Endodermal cell (in vitro differentiated cells): ENCODE measurements at regions not wholly inside any gene's neighbourhood (a gene's known extent, or its start where the extent isn't known, plus 50 kb on each side); places are given as distances from the start of the nearest gene placed in this dataset.

Experiments
- DNase-seq: peaks from one replicate; pipeline ENCODE4 v3.0.0-alpha.2; 2017
- H3K27ac ChIP-seq: 2 replicates; pipeline ENCODE4 v1.5.1; 2013; ENCODE audit warnings: mild to moderate bottlenecking, low read depth, low read length, moderate library complexity
- H3K27me3 ChIP-seq: 2 replicates; pipeline ENCODE4 v1.6.1; 2013; ENCODE audit warnings: mild to moderate bottlenecking, low read length, moderate library complexity; ENCODE audit not compliant: insufficient read depth, control insufficient read depth, poor library complexity, severe bottlenecking
- H3K36me3 ChIP-seq: 2 replicates; pipeline ENCODE4 v1.7.0; 2013; ENCODE audit warnings: mild to moderate bottlenecking, low read length, moderate library complexity; ENCODE audit not compliant: control insufficient read depth, insufficient read depth
- H3K4me1 ChIP-seq: one replicate; pipeline ENCODE4 v1.7.0; 2013; ENCODE audit warnings: low read length; ENCODE audit not compliant: control insufficient read depth, insufficient read depth
- H3K4me3 ChIP-seq: 2 replicates; pipeline ENCODE4 v1.5.1; 2013; ENCODE audit warnings: mild to moderate bottlenecking, low read length, moderate library complexity
- H3K9ac ChIP-seq: 2 replicates; pipeline ENCODE4 v1.6.1; 2013; ENCODE audit warnings: mild to moderate bottlenecking, low read length, moderate library complexity; ENCODE audit not compliant: poor library complexity, severe bottlenecking; ENCODE audit errors: extremely low read depth
- H3K9me3 ChIP-seq: 2 replicates; pipeline ENCODE4 v1.6.1; 2013; ENCODE audit warnings: mild to moderate bottlenecking, low read length, moderate library complexity; ENCODE audit not compliant: control insufficient read depth
- H3K27ac Mint-ChIP-seq: 2 replicates; pipeline ENCODE4 v1.8.0; 2020; ENCODE audit warnings: mixed read lengths
- H3K27me3 Mint-ChIP-seq: 2 replicates; pipeline ENCODE4 v1.8.0; 2021; ENCODE audit warnings: mild to moderate bottlenecking, mixed read lengths; ENCODE audit not compliant: insufficient read depth
- H3K36me3 Mint-ChIP-seq: 2 replicates; pipeline ENCODE4 v1.8.0; 2020; ENCODE audit warnings: low read depth, mixed read lengths
- H3K4me1 Mint-ChIP-seq: 2 replicates; pipeline ENCODE4 v1.8.0; 2020; ENCODE audit warnings: mixed read lengths
- H3K4me3 Mint-ChIP-seq: 2 replicates; pipeline ENCODE4 v1.8.0; 2020; ENCODE audit warnings: mild to moderate bottlenecking, moderate library complexity, mixed read lengths
- H3K9me3 Mint-ChIP-seq: 2 replicates; pipeline ENCODE4 v1.8.0; 2020; ENCODE audit warnings: mild to moderate bottlenecking, mixed read lengths
- CTCF ChIP-seq: fragments of 200-600 bp; sonication (generic); conservative IDR thresholded peaks from 2 replicates; pipeline ENCODE4 v1.5.0; 2021; ENCODE audit warnings: antibody characterized with exemption, mild to moderate bottlenecking
- WGBS, 2 experiments: methylation state at CpG; one replicate each; pipeline versions ENCODE4 v1.1.5 to v1.1.7; 2013; ENCODE audit warnings: missing lambda C conversion rate in 2 of 2, mixed read lengths in 1 of 2; ENCODE audit not compliant: insufficient coverage in 1 of 2, insufficient read length in 1 of 2; 5-methylcytosine and 5-hydroxymethylcytosine counted together

GRCh38 chr4:123249821-123250220 is 146.8 kb upstream of the SPRY1 start:
- Histone ChIP-seq H3K27ac (no peak overlapping the region), H3K36me3 (no peaks in the 10 kb centered on the region), H3K27me3 (no peaks in the 10 kb centered on the region), H3K4me1 (no peaks in the 10 kb centered on the region), H3K9ac (no peak overlapping the region), H3K4me3 (no peak overlapping the region), H3K9me3 (no peaks in the 10 kb centered on the region)
- no peak overlapping the region for H3K4me3 Mint-ChIP-seq
- WGBS, 2 experiments, result 80% methylated on average over 1 of the region's 1 CpG; no CpG with 5 or more reads in 1 of the 2 experiments
- no peaks in the 10 kb centered on the region for H3K36me3 Mint-ChIP-seq
- DNase-seq, result no peak
- no peak for TF ChIP-seq CTCF
- peaks cover 19% of the 10 kb centered on the region for H3K4me1 Mint-ChIP-seq
- H3K27ac Mint-ChIP-seq, result no peak overlapping the region
- no peaks in the 10 kb centered on the region for H3K27me3 Mint-ChIP-seq
- H3K9me3 Mint-ChIP-seq, result peaks cover 1% of the 10 kb centered on the region

GRCh38 chr4:123250843-123251242 is 145.8 kb upstream of the SPRY1 start:
- no peak overlapping the region for H3K4me3 ChIP-seq
- no peak overlapping the region for H3K4me3 Mint-ChIP-seq
- H3K27ac Mint-ChIP-seq, result no peak overlapping the region
- H3K36me3 Mint-ChIP-seq, result no peaks in the 10 kb centered on the region
- H3K9me3 ChIP-seq, result no peaks in the 10 kb centered on the region
- H3K27ac ChIP-seq, result no peak overlapping the region
- no peaks in the 10 kb centered on the region for H3K4me1 ChIP-seq
- no peak overlapping the region for H3K9ac ChIP-seq
- peaks cover 1% of the 10 kb centered on the region for H3K9me3 Mint-ChIP-seq
- DNase-seq, result no peak
- no peaks in the 10 kb centered on the region for H3K36me3 ChIP-seq
- no peaks in the 10 kb centered on the region for H3K27me3 Mint-ChIP-seq
- H3K27me3 ChIP-seq, result no peaks in the 10 kb centered on the region
- no peak for TF ChIP-seq CTCF
- H3K4me1 Mint-ChIP-seq, result peaks cover 19% of the 10 kb centered on the region

- H3K4me3 ChIP-seq, result no peak overlapping the region
- H3K4me3 Mint-ChIP-seq, result no peak overlapping the region
- no peaks in the 10 kb centered on the region for H3K4me1 Mint-ChIP-seq
- DNase-seq, result no peak
- no peak overlapping the region for H3K9ac ChIP-seq
- WGBS, 2 experiments, result 93 to 97% methylated on average over 3 to 6 of the region's 6 CpGs
- peaks cover 4% of the 10 kb centered on the region for H3K36me3 Mint-ChIP-seq
- H3K27me3 ChIP-seq, result no peaks in the 10 kb centered on the region
- no peak overlapping the region for H3K27ac ChIP-seq
- no peaks in the 10 kb centered on the region for H3K9me3 ChIP-seq
- H3K27ac Mint-ChIP-seq, result no peak overlapping the region
- no peaks in the 10 kb centered on the region for H3K4me1 ChIP-seq
- H3K27me3 Mint-ChIP-seq, result no peaks in the 10 kb centered on the region
- no peak for TF ChIP-seq CTCF
- H3K36me3 ChIP-seq, result no peaks in the 10 kb centered on the region
- peaks cover 1% of the 10 kb centered on the region for H3K9me3 Mint-ChIP-seq
Measured at GRCh38 chr4:123255971-123256370, 140.6 kb upstream of the SPRY1 start.
